GOT3 (cell line): ENCODE measurements at regions not wholly inside any gene's neighbourhood (a gene's known extent, or its start where the extent isn't known, plus 50 kb on each side); places are given as distances from the start of the nearest gene placed in this dataset.
"Not testable (repeated sequence)": the region's sequence is repeated elsewhere in the genome, so short reads cannot be mapped to it uniquely, and the experiment has no call there.

Source experiments
- DNase-seq: peaks from one replicate; lab custom pipeline; 2025; ENCODE audit warnings: mixed read lengths; lab: John Stamatoyannopoulos, UW

DNA sequence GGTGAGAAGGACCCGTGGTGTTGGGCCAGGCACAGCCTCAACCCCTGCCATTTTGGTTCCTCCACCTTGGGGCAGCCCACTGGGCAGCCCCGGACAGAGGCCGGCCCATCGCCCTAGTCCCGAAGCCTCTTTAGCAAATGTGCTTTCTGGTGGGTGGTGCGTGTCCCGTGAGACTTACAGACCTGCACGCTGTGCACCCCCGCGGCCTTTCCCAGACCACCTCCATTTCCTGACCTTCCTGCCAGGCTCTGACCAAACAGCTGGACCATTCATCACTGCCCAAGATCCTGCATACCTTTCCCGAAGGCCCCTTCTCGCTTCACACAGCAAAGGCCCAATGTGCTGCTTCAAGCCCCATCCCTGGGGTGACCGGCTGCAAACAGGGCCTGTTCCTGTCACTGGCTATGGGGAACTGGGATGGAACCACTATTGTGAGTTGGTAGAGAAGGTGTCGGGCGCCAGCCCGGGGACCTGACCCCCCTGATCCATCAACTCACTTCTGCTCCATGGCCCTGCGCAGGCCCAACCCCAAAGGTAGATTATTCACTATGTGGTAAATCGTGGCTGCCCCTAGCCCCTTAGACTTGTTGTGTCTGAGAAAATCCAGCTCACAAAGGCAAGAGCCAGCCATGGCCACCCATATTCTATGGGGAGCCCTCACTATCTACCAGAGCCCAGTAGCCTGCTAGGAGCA is 341.0 kb downstream of the EIPR1 start:
- DNase-seq, result no peak

DNA sequence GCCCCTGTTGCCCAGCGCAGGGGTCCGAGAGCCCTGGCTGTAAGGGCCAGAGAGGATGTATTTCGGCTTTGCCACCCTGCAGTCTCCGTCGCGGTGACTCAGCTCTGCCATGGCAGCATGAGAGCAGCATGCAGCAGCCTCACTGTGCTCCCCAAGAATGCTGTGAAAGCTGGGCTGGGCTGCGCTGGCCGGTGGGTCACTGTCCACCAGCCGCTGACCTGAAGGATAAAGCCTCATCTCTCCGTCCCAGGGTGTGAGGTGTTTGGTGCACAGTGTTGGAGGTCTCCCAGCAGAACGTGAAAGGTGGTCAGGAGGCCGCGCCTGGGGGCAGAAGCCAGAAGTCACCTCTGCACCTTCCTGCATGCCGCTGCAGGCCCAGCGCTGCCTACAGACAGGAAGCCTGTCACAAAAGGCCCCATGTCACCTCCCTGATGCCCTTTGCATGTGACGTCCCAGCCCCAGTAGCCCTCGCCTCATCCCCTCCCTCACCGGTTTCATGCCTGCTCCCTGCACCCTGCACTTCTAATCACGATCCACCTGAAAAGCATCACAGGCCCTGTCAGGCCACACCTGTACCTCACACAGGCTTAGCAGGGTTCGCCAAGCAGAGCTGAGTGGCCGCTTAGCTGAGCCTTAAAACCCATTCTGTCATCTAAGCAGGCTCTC is 342.1 kb downstream of the EIPR1 start:
- DNase-seq, result no peak

DNA sequence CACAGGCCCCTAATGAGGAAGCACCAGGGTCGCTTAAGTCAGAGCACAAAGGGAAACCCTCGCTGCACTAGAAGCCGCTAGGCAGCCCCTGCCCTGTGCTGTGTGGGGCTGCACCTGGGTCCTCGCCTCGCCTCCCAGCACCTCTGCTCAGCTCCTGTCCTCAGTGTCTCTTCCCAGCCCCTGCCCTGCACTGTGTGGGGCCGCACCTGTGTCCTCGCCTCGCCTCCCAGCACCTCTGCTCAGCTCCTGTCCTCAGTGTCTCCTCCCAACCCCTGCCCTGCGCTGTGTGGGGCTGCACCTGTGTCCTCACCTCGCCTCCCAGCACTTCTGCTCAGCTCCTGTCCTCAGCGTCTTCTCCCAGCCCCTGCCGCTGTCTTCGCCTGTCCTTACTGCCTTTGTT is 342.8 kb downstream of the EIPR1 start:
- no peak for DNase-seq

DNA sequence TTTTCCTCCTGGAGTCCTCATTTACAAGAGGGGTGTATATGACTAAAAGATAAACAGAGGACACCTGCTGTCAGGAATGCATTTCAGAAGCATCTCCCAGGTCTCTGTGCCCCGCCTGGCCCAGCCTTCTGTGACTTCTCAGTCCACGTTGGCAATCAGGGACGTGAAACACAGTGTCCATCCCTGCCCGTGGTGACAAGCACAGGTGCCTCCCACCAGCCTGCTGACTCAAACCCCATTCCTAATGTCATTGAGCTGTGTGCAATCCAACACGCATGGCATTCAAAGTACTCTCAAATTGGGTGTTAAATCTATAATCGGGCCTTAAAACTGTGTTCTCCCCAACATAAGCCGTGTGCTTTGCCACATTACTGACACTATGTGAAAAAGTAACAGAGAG is 343.2 kb downstream of the EIPR1 start:
- no peak for DNase-seq

DNA sequence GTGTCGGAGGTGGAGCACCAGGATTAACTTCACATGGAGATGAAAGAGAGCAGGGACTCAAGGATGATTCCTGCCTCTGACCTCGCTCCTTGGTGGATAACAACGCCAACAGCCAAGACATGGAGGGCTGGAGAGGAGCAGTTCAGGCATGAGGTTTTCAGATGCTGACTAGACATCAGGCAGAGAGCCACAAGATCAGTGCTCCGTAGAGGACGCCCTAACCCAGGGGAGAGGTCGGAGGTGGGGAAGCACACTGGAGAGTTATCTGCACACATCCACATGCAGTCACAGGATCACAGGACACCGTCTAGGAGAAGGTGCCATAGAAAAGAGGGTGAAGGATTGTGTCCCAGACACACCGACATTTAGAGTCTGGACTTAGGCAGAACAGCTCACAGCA is 344.3 kb downstream of the EIPR1 start:
- DNase-seq, result no peak

DNA sequence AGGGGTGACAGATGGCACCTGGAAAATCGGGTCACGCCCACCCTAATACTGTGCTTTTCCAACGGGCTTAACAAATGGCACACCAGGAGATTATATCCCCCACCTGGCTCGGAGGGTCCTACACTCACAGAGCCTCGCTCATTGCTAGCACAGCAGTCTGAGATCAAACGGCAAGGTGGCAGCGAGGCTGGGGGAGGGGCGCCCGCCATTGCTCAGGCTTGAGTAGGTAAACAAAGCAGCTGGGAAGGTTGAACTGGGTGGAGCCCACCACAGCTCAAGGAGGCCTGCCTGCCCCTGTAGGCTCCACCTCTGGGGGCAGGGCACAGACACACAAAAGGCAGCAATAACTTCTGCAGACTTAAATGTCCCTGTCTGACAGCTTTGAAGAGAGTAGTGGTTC is 346.8 kb downstream of the EIPR1 start:
- DNase-seq, result not testable (repeated sequence)

DNA sequence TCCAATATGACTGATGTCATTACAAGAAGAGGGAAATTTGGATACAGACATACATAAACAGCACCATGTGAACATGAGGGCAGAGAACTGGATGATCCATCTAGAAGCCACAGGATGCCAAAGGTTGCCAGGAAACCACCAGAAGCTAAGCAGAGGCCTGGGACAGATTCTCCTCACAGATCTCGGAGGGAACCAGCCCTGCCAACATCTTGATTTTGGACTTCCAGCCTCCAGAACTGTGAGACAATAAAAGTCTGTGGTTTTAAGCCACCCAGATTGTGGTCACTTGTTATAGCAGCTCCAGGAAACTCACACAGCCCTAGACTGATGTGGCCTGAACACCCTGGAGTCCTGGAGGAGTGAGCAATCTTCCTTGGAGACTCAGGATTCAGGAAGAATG is 351.6 kb downstream of the EIPR1 start:
- no peak for DNase-seq

DNA sequence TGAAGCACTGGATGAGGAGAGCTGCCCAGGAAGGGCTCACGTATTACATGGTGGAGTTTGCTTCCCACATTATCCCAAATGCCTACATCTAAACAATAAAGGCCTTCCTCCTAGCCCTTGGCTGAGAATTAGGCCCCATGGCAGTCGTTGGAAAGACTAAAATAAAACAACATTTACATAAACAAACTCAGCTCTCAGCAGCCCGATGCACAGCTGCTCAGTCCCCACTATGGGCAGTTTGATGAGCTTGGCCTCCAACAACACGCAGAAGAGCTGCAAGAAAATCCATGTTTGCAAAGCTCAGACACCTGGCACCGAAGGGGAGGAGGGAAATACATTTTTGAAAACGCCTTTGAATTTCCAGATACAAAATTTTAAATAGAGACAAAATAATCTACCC is 352.4 kb downstream of the EIPR1 start:
- no peak for DNase-seq

DNA sequence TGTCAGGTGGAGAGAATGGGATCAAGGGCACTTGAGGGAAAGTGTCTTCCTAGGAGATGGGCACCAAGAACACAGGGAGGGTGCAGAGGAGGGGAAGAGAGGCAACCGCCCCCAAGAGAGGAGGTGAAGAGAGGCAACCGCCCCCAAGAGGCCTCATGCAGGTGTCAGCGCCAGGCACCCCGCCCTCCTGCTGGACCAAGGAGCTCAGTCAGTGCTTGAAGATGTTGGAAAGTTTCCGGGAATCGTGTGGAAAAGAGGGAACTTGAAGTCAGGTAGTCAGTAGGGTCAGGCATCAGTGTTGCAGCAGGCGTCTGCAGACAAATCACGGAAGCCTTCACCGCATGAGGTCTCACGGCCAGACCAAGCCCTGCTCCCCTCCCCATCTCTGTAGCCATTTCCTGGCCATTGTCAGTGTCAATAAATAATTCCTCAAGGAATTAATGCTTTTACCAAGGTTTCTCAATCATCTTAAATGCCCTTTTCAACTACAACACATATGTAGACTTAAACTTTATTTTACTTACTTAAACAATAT is 353.1 kb downstream of the EIPR1 start:
- no peak for DNase-seq

DNA sequence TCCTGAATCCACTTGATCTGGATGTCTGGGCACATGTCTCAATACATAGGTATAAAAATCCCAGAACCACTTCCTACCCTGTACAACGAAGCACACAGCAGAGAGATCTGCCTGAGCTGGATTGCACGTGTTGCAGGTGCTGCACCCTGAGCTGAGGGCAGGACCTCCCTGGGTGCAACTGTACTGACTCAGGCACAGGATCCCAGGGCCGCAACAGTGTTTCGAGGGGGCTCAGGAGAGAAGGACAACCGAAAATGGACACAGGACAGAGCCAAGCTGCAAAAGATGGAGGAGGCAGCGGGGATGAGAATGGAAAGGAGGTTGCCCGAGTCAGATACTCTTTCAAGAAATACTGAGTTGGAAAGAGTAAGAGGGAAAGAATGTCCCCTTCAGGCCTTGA is 354.1 kb downstream of the EIPR1 start:
- DNase-seq, result no peak

DNA sequence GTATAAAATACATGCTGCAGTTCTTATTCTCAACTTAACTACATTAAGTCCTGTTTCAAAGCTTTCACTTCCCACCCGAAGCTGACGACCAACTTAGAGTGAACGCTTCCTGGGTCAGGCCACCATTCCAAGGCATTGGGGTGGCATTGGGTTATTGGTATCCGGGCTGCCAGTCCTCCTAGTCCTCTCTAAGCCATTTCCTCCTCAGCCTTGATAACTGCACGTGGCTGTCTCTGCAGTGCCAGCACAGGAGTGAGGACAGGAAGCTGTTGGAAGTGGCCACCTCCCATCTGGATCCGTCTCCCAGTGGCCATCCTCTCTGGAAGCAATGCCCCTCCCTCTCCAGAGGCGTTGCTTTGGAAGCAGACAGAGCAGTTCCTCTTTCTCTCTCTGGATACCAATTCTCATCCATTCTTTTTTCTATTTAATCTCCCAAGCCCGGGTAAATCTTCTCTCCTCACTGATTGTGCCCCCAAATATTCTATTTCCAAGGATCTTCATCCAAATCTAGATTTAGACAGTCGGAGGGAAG is 354.7 kb downstream of the EIPR1 start:
- DNase-seq, result no peak

DNA sequence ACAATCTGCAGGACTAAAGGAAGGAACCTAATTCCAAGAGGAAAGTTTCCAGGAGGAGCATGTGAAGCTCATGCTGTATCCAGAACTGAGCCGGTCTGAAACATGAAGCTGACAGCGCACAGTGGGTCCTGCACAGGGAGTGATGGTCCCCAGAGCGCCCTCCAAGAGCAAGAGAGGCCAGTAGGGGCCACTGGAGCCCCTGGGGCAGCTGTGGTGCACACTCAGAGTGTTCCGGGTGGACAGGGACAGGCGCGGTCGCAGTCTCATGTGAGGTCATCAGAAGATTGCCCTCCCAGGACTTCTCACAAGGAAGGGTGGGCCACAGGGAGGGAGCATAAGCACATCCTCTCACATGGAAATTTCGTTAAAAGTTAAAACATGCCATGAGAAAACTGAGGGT is 355.9 kb downstream of the EIPR1 start:
- no peak for DNase-seq

DNA sequence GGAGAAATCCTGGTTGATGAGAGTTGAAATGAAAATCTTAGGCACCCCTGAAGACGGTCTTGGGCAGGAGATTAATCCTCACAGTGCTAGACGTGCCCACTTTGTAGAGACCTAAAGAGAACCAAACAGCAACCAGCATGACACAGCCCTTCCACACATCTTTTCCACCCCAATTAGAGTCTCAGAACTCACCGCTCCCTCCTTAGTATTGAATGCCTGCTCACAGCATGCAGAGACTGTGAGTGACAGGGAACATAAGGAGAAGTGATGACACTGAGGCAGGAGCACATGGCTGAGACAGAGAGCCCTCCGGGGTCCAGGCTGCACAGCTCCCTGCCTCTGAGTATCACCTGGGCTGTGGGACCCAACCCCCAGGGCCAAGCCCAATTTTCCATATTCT is 367.6 kb downstream of the EIPR1 start:
- DNase-seq, result no peak

DNA sequence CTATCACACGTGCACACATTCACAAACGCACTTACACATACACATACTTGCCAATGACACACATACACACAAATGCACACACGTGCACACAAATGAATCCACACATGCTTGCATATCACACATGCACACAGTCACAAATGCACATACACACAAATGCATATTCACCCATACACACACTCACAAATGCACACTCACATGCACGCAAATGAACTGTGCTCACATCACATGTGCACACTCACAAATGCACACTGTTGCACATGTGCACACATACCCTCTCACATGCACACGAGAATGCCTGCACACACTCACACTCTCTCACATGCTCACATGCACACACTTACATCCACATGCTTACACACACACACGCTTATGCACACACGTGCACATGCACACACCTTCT is 368.1 kb downstream of the EIPR1 start:
- no peak for DNase-seq

DNA sequence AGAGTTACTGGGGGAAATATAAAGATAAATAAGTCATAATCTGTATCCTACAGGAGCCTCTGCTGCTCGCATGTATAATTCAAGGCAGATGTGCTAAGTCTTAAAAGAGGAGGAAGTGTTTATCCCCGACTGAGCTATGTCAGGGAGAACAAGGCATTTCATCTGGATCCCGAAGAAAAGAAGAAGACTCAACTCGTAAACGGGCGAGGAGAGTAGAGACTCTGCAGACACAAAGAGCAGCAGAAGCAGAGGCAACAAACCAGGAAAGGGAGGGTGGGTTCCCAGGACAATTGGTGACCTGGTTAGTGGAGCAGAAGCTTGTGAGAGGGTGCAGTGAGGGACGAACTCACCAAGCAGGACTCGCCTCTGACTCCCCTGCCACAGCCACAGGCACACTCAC is 368.6 kb downstream of the EIPR1 start:
- DNase-seq, result no peak

DNA sequence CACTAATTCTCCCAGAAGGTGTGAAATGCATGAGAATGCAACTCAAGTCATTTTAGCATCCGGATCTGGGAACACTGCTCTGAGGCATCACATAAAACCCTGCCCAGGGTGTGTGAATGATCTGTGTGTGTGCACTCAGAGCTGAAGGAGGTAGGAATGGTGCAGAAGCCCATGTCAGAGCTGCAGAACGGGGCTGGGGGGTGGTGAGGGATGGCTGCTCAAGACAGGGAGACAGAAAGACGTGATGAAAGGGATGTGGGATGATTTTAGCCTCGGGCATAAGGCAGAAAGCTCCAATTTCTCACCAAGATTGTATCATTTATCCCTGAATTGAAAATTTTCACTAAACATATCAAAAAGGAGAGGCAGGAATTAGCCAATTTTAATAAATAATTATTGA is 369.1 kb downstream of the EIPR1 start:
- no peak for DNase-seq

DNA sequence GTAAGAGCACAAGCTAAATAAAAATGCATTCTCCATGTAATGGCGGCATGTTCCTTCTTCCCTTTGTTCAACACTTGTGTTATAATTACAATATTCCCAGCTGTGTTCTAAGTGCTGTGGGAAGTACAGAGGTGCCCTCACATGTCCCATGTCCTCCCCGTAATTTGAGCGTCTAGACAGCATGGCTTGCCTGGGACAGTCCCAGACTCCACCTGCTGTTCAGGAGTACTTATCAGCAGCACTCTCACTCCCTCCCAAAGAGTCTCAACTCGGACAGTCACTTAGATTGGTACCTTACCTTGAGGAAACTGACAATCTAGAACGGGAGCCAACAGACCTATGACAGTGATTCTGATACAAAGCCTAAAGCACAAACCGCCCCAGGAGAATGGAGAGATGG is 370.5 kb downstream of the EIPR1 start:
- DNase-seq, result no peak

DNA sequence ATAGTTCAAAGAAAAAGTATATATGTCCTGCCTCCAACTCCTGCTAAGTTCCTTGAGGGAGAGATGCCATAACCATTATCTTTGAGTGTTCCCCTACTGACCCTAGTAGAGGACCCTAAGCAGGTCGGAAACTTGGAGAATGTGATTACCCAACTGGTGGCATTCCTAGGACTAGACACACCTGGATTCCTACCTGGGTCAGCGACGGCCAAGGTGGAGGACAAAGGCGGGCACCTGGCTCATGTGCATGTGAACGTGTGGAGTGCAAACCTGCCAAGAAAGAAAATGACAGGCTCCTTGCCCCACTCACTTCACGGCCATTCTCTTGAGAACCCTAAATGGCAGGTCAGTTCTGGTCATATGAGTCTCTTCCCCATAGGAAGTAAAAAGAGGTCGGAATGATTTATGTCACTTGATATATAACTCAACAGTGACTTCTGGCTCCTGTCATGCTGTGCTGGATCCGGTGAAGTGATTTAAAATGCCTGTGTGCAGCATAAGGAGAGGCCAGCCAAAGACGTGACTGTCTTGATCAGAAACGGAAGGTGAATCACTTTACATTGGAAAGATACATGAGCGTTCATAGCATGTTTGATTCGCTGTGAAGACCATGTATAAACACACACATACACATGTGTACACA is 371.6 kb downstream of the EIPR1 start:
- no peak for DNase-seq

DNA sequence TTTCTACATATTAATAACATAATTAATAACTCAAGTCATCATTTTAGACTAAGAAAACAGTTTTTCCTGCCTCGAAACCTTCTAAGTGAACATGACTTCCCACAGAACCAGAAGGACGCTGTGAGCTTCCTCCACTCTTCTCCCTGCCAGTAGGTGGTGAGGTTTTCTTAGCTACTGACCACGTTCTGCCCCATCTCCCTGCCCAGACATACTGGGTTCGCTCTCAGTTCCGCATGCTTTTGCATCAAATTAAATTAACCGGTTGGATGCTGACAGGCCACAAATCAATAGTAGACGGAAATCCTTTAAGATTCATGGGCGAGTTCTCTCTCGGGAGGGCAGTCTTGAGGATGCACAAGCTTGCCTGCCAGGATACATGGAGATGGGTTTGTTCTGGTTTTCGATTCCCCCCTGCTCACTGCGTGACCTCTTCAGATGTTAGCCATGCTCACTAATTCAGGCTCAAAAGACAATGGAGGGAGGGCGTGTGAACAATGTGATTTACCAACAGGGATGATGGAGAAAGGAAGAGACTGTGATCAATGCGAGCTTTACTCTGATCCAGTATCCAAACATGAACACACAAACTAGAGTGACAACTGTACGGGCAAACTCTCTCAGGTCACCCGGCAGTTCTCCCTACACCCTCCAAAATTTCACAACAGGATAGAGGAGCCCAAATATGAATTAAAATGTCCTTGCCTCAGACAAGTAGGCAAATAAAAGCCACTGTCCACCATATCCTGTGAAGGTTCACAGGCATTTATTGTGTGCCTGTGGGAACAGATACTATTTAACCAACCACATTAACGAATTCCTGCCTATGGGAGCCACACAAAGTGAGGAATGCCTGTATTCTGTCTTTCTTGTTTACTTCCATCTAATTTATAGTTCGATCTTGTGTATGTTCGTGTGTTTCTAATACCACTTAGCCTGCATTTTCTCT is 375.7 kb downstream of the EIPR1 start:
- DNase-seq, result no peak

DNA sequence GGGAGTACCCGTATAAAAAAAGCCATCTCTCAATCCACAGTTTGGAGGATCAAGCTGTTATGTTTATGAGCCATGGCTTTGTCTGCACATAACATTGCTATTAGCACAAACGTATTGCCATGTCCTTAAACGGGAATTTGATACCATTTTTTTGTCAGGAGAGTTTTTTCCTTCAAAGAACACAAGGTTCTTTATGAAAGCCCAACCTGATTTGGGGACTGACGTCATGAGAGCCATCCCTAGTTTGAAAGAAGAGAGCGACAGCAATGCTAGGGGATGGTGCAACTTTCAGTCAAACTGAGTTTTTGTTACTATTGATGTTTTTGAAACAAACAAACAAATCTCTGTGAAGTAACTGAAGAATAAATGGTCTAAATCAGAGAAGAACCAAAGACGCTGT is 376.6 kb downstream of the EIPR1 start:
- DNase-seq, result no peak

DNA sequence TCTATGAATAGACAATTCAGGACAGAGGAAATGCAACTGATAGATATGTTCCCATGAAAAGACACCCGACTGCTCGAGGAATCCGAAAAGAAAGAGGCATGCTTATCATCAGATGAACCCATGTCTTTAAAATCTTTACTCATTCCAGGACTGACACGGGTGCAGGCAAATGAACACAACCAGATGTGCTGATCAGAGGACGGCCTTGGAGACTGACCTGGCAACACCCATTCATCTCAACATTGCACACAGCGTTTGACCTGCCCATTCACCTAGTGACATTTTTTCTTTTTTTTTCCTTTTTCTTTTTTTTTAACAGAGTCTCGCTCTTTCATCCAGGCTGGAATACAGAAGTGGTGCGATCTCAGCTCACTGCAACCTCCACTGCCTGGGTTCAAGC is 377.5 kb downstream of the EIPR1 start:
- no peak for DNase-seq

DNA sequence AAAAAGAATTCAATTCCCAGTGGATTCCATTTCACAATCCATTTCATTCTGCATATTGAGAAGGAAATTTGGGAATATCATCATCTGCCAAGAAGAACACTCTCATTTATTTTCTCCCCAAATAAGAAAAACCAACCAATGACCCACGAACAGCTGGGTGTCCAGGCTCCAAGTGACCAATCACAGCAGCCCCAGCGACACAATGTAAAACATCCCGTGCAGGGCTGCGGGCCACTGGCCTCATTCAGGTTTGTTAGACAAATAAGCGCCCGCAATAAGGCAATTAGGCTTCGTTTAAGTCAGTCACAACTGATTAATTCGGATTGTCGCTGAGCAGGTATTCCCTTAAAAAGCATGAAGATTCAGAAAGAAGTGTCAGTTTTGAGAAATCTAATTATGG is 378.6 kb downstream of the EIPR1 start:
- DNase-seq, result no peak
